MM.1S (cell line): ENCODE measurements at regions not wholly inside any gene's neighbourhood (a gene's known extent, or its start where the extent isn't known, plus 50 kb on each side); places are given as distances from the start of the nearest gene placed in this dataset.

ENCODE experiments used
- CTCF ChIP-seq: fragments of 300-600 bp; sonication (generic); IDR thresholded peaks from 2 replicates; pipeline ENCODE4 v1.5.1; 2016; ENCODE audit warnings: antibody characterized with exemption, low read length, mixed read lengths
- EZH2 ChIP-seq: fragments of 300-600 bp; sonication (generic); optimal IDR thresholded peaks from 2 replicates; pipeline ENCODE3; 2017; ENCODE audit warnings: low read depth, mild to moderate bottlenecking, antibody characterized with exemption, low read length, mixed read lengths
- EZH2phosphoT487 ChIP-seq: fragments of 300-600 bp; sonication (generic); IDR thresholded peaks from 2 replicates; pipeline ENCODE4 v1.6.1; 2018; ENCODE audit warnings: antibody characterized with exemption, low read length

GRCh38 chr1:78254517-78254916 is 208.8 kb downstream of the GIPC2 start:
- no peak for TF ChIP-seq CTCF
- no peak for TF ChIP-seq EZH2
- TF ChIP-seq EZH2phosphoT487, result no peak
